Ammon's horn (tissue), 1 donor: ENCODE measurements at regions not wholly inside any gene's neighbourhood (a gene's known extent, or its start where the extent isn't known, plus 50 kb on each side); places are given as distances from the start of the nearest gene placed in this dataset.
A peak's percentile ranks its signal among the peaks of the same experiment; 100 is the strongest.
"Not testable (repeated sequence)": the region's sequence is repeated elsewhere in the genome, so short reads cannot be mapped to it uniquely, and the experiment has no call there.

ENCODE experiments used
- DNase-seq: peaks from one replicate; pipeline ENCODE4 v3.0.0-alpha.2; 2016; ENCODE audit warnings: low spot score

DNA sequence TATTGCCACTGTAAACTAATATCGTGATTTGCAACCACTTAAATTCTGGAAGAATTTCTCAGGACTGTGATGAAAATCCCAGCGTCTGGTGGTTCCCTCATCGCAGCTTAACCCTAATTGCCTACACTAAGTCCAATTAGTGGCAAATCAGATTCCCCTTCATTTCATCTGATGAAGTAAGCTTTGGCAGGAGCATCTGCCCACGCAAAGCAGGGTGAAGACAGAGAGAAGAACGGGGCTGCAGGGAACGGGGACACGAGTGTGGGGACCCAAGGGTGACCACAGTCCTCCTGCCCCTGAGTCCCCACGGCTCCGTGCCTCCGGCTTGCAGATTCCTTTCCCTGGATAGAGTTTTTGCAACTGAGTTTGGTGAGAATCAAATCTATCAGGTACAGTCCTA is 159.5 kb downstream of the LY86 start:
- DNase-seq = no peak

DNA sequence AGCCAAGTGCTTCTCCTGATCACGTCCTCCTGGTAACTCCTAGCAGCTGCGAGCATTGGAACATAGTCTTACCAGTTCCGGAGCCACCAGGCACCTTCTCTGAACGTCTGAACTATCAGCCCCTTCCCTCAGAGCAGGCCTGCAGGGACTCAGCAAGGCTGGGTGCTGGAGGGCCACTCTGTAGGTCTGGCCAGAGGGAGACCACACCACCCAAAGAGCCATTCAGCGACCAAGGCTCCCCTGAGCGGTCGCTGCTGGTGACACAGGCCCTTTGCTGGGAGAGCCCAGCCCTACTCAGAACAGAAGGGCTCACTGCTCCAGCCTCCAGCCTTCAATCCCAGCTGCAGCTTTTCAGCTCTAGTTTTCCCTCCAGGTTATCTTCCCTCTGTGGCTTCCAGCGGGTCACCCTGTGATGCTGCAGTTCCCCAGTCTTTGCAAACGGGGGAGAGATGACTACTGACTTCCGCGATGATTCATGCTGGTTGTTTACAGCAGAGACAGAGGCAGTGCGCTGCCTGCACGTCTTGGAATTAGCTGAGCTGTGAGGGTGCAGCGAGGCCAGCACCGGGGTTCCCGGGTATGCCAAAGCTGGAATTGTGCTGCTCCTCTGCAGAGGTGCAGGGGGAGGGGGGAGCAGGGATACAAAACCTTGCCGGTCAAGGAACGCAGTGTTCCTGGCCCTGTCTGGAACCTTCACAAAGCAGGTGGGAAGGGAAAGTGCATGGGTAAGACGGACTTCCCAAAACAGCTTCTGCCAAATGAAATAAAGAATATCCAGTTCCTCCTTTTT is 161.4 kb downstream of the LY86 start:
- DNase-seq = peak; percentile 79

DNA sequence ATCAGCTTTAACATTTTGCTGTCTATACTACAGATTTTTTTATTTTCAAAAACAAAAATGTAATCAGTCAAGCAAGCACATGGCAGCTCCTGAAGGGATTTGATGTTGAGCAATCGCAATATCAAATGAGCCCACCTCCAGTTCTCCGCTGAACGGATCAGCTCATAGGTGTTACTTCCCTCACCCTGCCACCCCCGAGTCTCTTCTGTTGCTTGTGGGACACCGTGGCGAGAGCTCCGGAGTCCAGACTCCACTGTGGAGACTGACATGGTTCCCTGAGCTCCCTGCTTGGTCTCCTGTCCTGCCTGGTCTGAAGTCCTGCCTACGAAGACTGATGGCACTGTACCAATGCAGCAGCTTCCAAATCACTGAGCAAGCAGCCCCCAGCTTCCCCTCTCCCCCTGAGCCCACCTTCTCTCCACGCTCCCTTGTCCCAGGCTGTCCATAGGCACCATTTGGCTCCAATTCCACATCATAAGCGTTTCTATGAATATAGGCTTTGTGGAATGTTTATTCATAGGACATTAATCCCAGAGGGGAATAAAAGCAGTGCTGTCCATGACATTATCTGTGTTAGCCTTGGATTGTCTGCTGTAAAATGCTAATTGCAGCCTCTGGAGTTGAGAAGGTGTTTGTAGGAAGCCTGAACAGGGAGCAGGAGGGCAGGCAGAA is 162.2 kb downstream of the LY86 start:
- no peak for DNase-seq

DNA sequence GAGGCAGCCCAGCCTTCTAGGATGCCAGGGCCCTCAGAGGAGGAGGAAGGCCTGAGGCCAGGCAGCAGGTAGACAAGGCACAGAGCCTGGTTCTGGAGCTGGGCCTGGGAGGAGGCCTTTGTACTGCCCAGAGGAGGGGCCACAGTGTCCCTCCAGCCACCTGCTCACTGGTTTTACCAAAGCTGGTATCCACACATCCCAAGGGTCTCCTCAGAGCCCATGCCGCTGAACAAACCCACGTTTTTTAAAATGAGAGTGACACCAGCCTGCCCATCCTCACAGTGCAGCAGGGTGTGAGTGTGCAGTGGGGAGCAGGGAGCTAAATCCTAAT is 162.7 kb downstream of the LY86 start:
- no peak for DNase-seq

DNA sequence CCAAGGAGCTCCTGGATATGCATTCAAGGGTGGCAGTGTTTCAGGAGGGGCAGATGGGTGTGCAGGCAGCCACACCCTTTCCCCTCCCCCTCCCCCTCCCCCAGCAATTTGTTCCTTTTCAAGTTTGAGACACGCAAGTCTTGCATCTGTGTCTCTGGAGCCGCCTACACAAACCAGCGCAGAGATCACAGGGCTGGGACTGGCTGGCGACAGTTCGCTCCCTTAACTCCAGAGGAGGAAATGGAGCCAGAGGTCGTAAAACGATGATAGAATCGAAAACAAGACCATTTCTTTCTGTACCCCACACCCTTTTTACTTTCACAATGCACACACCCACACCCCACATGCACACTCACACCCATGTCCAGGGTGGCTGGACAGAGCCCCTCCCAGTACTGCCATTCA is 163.1 kb downstream of the LY86 start:
- DNase-seq = no peak

DNA sequence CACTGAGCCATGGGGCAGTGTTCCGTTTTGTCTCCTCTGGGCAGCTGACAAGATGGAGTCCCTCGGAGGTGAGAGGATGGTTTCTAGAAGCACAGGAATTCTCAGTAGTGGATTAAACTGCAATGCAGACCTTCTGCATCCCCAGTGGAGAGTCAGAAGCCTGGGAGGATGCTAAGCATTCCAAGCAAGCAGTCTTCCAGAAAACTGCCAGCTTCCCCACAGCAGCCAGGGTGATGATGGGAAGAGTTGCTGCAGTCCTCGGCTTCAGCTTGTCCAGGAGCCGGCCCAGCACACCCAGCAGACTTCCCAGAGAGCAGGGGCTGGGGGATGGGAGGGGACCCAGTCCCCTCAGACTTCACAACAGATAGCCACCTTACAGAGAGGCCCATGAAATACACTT is 163.6 kb downstream of the LY86 start:
- DNase-seq = no peak

DNA sequence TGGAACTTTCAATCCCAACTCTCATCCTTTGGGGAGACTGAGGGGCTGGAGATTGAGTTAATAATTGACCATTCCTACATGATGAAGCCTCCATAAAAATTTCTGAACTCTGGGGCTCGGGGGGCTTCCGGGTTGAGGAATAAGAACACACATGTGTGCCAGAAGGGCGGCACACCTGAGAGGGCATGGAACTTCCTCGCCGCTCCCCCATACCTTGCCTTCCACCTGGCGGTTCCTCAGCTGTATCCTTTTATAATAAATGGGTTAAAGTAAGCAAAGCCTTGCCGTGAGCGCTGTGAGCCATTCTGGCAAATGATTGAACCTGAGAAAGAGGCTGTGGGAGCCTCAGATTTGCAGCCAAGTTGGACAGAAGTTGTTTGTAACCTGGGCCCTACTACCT is 164.8 kb downstream of the LY86 start:
- DNase-seq = no peak

DNA sequence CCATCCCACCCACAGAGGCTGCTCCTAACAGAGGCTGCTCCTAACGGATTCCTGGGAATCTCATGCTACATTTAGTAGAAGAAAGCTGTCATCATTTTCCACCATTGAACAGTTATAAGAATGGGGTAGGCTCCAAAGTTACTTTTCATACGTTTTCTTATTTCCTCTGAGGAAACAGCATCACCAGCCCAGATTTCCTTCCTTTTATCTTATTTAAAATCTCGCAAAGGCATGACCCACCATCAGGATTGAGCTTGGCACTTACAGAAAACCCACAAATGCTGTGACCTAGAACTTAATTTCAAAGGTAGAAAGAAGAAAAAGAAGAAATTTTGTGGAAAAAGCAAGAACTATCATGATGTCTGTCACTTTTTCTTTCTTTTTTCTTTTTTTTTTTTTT is 168.0 kb downstream of the LY86 start:
- DNase-seq = no peak

DNA sequence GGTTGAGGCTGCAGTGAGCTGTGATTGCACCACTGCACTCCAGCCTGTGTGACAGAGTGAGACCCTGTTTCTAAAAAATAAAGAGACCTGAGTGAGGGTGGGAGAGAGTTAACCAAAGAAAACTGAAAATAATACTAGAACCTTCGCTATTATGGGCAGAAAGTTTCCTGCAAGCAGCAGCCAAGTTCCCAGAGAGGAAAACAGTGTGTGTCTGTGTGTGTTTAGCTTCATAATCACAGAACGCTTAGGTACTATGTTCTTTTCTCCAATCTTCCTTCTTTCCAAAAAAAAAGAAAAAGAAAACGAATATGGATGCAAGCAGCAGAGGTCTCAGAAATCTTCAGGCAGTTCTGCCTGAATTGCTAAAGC is 170.0 kb downstream of the LY86 start:
- DNase-seq = no peak

DNA sequence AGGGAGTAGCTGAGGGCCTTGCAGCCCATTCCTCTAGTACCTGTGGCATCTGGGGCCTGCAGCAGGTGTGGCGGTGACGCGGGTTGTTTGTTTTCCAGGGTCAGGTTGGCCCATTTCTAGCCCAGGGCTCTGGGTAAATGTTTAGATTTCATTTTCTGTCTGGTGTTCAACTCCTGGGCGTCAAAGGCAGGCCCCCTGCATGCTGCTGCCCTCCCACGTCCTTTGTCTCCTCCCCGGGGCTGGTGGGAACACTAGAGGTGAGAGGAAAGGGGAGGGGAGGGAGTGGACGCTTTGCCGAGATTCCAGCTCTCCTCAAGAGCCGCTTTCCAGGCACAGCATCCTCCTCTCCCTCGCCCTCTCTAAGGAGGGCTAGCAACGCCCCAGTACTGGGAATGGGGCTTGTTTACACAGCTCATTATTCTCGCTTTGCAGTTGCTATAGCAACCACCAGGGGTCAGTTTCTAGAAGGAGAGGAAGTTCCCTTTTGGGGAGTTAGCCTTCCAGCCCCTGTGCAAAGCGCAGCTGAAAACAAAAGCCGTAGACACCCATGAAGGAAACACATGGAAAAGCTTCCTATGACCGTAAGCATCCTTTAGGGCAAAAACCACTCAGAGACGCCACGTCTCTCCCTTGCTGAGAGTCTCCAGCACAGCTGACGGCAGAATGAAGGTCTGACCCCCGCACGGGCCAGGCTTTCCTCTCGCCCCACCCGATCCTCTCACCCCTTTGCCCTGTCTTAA is 170.6 kb downstream of the LY86 start:
- DNase-seq = peak; percentile 59

DNA sequence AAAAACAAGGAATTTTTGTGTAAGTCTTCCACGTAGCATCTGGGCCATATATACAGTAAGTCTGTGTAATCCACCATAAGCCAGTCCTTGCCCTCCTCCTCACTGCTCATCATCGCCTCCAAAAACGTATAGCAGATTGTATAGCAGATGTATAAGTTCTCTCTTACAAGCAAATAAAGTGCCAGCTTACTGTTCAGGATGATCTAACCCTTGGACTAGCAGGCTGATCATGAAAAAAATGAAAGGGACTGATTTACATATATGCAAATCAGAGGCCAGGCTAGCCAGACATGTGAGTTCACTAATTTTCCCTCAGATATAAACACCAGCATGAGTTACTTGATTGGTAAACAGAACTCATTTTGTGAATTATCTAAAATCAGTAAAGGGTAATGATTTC is 171.5 kb downstream of the LY86 start:
- DNase-seq = no peak

DNA sequence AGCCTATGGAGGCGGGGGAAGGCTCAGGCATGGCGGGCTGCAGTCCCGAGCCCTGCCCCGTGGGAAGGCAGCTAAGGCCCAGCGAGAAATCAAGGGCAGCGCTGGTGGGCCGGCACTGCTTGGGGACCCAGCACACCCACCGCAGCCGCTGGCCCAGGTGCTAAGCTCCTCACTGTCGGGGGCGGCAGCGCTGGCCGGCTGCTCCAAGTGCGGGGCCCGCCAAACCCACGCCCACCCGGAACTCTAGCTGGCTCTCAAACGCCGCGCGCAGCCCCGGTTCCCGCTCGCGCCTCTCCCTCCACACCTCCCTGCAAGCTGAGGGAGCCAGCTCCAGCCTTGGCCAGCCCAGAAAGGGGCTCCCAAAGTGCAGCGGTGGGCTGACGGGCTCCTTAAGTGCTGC is 174.0 kb downstream of the LY86 start:
- DNase-seq = not testable (repeated sequence)

DNA sequence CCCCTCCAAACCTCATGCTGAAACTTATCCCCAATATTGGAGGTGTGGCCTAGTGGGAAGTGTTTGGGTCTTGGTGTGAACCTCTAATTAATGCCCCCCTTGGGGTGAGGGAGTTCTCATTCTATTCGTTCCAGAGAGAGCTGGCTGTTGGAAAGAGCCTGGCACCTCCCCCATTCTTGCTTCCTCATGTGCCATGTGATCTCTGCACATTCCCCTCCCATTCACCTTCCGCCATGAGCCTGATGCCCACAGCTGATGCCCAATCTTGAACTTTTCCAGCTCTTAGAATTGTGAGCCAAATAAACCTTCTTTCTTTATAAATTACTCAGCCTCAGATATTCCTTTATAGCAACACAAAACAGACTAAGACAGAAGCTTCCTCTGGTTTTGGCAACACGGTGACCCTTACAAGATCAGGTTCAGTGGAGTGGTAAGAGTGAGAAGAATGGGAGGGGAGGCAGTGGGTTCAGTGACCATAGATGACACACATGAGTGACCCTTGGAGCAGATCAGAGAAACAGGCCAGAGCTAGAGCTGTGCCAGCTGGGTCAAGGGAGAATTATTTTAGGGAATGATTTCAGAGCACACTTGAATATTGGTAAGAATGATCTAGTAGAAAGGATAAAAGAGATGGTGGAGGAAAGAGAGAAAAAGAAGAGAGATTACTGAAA is 176.4 kb downstream of the LY86 start:
- DNase-seq = no peak

DNA sequence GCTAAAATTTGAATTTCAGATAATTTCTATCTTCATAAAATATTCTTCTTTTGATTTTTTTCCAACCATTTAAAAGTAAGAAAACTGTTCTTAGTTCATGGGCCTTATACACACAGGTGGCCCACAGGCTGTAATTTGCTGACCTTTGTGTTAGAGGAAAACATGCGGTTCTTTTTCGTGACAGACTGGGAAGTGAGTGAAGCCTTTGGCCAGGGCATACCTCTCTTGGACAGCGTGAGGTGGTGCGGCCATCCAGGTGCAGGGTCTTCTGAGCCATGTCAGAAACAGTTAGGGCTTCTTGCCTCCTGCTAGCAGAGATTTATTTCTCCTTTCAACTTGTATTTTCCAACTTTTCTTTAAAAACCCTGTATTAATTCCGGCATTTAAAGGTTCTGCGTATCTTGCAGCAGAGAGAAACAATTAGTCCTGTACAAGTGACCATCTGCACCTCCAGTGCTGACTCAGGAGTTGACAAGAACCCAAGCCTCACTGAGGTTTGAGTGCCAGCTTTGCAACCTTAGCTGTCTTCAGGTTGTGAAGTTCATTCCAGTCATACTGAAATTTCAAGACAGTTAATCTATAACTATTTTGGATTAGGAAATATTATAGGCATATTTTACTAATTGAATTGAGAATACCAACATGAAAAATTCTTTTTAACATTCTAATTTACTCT is 177.8 kb downstream of the LY86 start:
- DNase-seq = no peak

DNA sequence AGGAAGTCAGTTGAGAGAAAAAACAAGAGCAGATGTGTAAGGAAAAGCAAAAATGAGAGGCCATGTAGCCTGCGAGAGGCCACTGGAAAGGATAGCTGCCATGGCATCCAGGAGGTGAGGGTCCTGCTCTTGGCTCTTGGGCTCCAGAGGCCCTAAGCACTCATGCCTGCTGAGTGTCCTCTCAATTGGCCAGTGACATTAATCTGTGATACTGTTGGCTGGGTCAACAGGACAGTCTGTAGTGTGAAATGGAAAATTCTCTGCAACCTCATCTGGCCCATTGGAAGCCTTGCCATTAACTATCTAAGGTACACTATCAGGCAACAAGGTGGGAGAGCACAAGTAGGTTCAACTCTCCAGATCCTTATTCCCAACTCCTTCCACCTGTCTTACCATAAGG is 180.9 kb downstream of the LY86 start:
- no peak for DNase-seq

DNA sequence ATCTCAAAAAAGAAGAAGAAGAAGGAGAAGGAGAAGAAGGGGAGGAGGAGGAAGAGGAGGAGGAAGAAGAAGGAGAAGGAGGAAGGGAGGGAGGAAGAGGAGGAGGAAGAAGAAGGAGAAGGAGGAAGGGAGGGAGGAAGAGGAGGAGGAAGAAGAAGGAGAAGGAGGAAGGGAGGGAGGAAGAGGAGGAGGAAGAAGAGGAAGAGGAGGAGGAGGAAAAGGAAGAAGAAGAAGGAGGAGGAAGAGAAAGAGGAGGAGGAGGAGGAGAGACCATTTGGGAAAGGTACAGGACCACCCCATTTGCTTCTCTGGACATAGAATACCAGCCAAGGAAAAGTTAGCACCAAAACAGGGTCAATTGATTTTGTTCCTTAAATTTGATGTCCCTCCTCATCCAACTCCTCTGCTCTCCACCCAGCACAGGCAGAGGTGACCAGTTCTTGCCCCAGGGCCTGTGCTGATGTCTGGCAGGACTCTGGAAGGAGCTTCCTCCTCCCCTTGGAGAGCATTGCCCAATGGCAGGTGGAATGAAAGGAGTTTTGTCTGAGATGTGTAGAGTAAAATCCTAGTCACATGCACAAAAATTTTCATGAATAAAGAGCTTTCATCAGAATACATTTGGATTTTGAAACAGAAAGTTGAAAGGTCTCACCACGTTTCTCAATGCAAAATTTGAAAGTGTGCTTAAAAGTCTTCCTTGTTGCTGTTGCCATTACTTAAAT is 182.9 kb downstream of the LY86 start:
- no peak for DNase-seq

DNA sequence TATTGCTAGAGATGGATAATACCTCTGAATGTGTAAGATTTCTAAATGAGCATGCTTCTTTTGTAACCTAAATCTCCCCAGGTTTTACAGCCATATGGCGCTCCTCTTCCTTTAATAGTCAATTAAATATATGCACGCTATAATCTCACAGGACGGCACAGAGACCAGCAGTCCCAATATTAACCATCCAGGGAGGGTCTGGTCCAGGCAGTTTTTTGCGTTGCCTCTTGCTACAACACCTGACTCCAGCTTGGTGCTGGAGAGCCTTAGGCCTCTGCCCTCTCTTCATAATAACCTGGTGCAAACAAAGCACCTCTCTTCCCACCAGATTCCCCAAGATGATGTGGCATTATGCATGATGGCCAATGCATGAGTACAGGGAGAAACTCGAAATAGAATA is 183.4 kb downstream of the LY86 start:
- DNase-seq = no peak

DNA sequence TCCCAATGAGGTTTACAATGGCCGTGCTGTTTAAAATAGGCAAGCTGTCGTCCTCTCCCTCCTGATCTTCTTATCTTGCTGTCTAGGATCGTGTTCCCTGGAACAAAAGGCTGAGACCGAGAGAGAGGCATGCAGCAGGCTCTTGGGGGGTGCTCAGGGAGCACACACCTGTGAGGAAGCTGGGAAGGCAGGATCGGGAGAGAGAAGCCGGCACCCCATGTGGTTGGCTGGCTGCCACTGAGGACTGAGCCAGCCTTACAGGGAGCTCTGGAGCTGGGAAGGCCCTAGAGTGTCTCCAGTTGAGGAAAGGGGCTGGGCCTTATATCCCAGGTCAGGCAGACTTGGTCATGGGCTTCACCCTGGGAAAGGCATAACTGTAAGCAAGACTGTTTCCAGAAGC is 184.2 kb downstream of the LY86 start:
- no peak for DNase-seq

DNA sequence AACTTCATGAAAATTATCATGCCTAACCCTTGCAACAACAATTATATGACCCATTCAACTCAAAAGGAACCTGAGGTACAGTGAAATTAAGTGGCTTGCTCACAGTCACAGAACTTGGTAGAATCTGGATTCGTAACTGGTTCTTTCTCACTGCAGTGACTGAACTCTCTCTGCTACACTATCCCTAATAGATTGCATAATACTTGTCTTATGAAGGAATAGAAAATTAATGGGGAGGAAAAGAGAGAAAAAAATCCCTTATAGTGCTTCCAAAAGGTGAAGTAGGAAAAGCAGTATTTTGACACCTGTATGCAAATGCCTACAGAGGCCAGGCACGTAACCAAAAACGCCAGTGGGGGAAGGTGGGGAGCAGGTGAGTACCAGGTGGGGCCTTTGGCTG is 186.6 kb downstream of the LY86 start:
- DNase-seq = no peak

DNA sequence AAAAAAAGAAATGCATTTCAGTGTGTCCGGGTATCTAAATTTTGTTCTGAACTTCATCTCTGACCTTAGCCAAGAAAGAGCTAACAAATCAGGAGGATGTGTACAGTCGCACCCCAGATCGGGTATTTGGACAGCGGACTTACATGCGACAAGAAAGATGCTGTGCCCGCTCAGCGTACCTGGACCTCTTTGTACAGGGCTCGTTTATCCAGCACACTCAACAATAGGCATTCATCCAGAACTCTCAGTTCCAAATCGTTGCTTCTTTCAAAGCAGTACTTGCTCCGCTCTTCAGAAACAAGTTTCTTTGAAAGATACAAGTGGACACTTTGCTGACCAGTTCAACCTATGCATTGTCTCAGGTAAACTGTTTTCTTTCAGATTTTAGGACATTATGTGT is 191.7 kb downstream of the LY86 start:
- no peak for DNase-seq

DNA sequence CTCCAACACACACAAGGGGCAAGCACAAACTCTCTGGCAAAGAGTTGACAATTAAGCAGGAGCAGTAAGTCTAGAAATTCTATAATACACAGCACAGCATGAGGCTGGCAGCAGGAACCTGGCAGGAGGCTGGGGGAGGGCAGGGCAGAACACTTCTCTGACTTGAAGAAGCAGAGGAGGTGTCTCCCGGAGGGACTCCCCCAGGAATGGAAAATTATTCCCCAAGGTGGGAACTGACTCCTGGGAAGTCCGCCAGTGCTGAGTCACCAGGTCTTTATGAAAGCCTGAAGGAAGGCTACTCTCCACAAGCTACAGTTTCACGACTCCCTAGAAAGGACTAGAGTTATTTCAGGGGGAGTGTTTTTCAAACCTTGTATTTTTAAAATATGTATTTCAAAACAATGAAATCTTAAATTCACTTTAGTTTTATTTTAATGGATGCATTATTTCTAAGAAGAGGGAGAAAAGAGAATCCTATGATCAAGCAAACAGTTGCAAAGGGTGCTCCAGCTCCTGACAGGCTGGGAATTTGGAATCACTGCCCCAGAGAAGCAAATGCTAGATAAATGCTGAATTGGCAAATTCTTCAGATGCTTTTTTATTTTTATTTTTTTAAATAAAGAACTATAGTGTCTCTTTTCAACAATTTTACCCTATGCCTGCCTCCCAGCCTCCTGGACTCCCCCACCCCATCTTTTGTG is 192.8 kb downstream of the LY86 start:
- DNase-seq = no peak
